ENCODE measurements at regions not wholly inside any gene's neighbourhood (a gene's known extent, or its start where the extent isn't known, plus 50 kb on each side); places are given as distances from the start of the nearest gene placed in this dataset.

GRCh38 chr5:56412601-56413379 is 179.7 kb upstream of the ANKRD55 start:
- TF ChIP-seq CTCF (conservative IDR thresholded peaks at IDR 0.05 in 1 of 2, IDR thresholded peaks at IDR 0.05 in 1 of 2; ENCODE audit: low read depth in 1 of 2, low read length in 2 of 2) (no peak), EZH2 (IDR thresholded peaks at IDR 0.05; ENCODE audit: low read length, missing control alignments) (no peak)
- no peaks in the 10 kb centered on the region for H3K9me3 ChIP-seq (ENCODE audit: control insufficient read depth, insufficient read depth, low read depth, low read length)
- H3K27me3 ChIP-seq (ENCODE audit: control insufficient read depth, insufficient read depth, low read length), result no peaks in the 10 kb centered on the region
- no peaks in the 10 kb centered on the region for H3K36me3 ChIP-seq (ENCODE audit: control insufficient read depth, insufficient read depth, low read length)
- H3K79me2 ChIP-seq (ENCODE audit: control insufficient read depth, insufficient read depth, low read length), result no peaks in the 10 kb centered on the region
- no peak for DNase-seq (ENCODE audit: low read depth in 2 of 2)
- no peak overlapping the region for H3K9ac ChIP-seq (ENCODE audit: insufficient read depth, low read length)
- H3K4me1 ChIP-seq (ENCODE audit: control insufficient read depth, extremely low read depth, insufficient read depth, low read length), result peaks cover 2% of the 10 kb centered on the region
- H3K4me3 ChIP-seq (replicated peaks in 1 of 4; ENCODE audit: control extremely low read depth in 1 of 4, insufficient read depth in 1 of 4, low read depth in 3 of 4, low read length in 4 of 4), result no peak overlapping the region
- H2AFZ ChIP-seq (ENCODE audit: low read length), result no peak overlapping the region
- no peak overlapping the region for H3K27ac ChIP-seq (ENCODE audit: insufficient read depth, low read length)
- no peak overlapping the region for H3K4me2 ChIP-seq (ENCODE audit: extremely low read depth, insufficient read depth, low read length)
- H4K20me1 ChIP-seq (ENCODE audit: control insufficient read depth, extremely low read depth, insufficient read depth, low read length), result no peaks in the 10 kb centered on the region

- Histone ChIP-seq H2AFZ (ENCODE audit: low read length) (no peak overlapping the region), H3K9me3 (ENCODE audit: control insufficient read depth, insufficient read depth, low read depth, low read length) (no peaks in the 10 kb centered on the region), H3K27me3 (ENCODE audit: control insufficient read depth, insufficient read depth, low read length) (no peaks in the 10 kb centered on the region), H4K20me1 (ENCODE audit: control insufficient read depth, extremely low read depth, insufficient read depth, low read length) (no peaks in the 10 kb centered on the region), H3K4me3 (replicated peaks in 1 of 4; ENCODE audit: control extremely low read depth in 1 of 4, insufficient read depth in 1 of 4, low read depth in 3 of 4, low read length in 4 of 4) (no peak overlapping the region), H3K27ac (ENCODE audit: insufficient read depth, low read length) (no peak overlapping the region), H3K4me2 (ENCODE audit: extremely low read depth, insufficient read depth, low read length) (no peak overlapping the region), H3K36me3 (ENCODE audit: control insufficient read depth, insufficient read depth, low read length) (no peaks in the 10 kb centered on the region), H3K79me2 (ENCODE audit: control insufficient read depth, insufficient read depth, low read length) (no peaks in the 10 kb centered on the region), H3K4me1 (ENCODE audit: control insufficient read depth, extremely low read depth, insufficient read depth, low read length) (peaks cover 2% of the 10 kb centered on the region), H3K9ac (ENCODE audit: insufficient read depth, low read length) (no peak overlapping the region)
- TF ChIP-seq EZH2 (IDR thresholded peaks at IDR 0.05; ENCODE audit: low read length, missing control alignments), result no peak
- no peak for TF ChIP-seq CTCF (conservative IDR thresholded peaks at IDR 0.05 in 1 of 2, IDR thresholded peaks at IDR 0.05 in 1 of 2; ENCODE audit: low read depth in 1 of 2, low read length in 2 of 2)
- no peak for DNase-seq (ENCODE audit: low read depth in 2 of 2)
Measured at GRCh38 chr5:56410696-56411095, 177.6 kb upstream of the ANKRD55 start.

- no peaks in the 10 kb centered on the region for H3K4me1 ChIP-seq (ENCODE audit: control insufficient read depth, extremely low read depth, insufficient read depth, low read length)
- H3K79me2 ChIP-seq (ENCODE audit: control insufficient read depth, insufficient read depth, low read length), result no peaks in the 10 kb centered on the region
- H2AFZ ChIP-seq (ENCODE audit: low read length), result no peak overlapping the region
- H3K4me3 ChIP-seq (replicated peaks in 1 of 4; ENCODE audit: control extremely low read depth in 1 of 4, insufficient read depth in 1 of 4, low read depth in 3 of 4, low read length in 4 of 4), result no peak overlapping the region
- H3K9me3 ChIP-seq (ENCODE audit: control insufficient read depth, insufficient read depth, low read depth, low read length), result no peaks in the 10 kb centered on the region
- H3K27me3 ChIP-seq (ENCODE audit: control insufficient read depth, insufficient read depth, low read length), result no peaks in the 10 kb centered on the region
- H3K27ac ChIP-seq (ENCODE audit: insufficient read depth, low read length), result no peak overlapping the region
- no peak overlapping the region for H3K9ac ChIP-seq (ENCODE audit: insufficient read depth, low read length)
- TF ChIP-seq EZH2 (IDR thresholded peaks at IDR 0.05; ENCODE audit: low read length, missing control alignments), result no peak
- no peak for TF ChIP-seq CTCF (conservative IDR thresholded peaks at IDR 0.05 in 1 of 2, IDR thresholded peaks at IDR 0.05 in 1 of 2; ENCODE audit: low read depth in 1 of 2, low read length in 2 of 2)
- H3K36me3 ChIP-seq (ENCODE audit: control insufficient read depth, insufficient read depth, low read length), result no peaks in the 10 kb centered on the region
- H4K20me1 ChIP-seq (ENCODE audit: control insufficient read depth, extremely low read depth, insufficient read depth, low read length), result no peaks in the 10 kb centered on the region
- DNase-seq (ENCODE audit: low read depth in 2 of 2), result peak; percentile 67 to 94
- no peak overlapping the region for H3K4me2 ChIP-seq (ENCODE audit: extremely low read depth, insufficient read depth, low read length)
Measured at GRCh38 chr5:56409331-56410190, 176.4 kb upstream of the ANKRD55 start.

All from fibroblast of lung (primary cell).